GM19372 (cell line): ENCODE measurements at regions not wholly inside any gene's neighbourhood (a gene's known extent, or its start where the extent isn't known, plus 50 kb on each side); places are given as distances from the start of the nearest gene placed in this dataset.

ENCODE experiments used
- ATAC-seq: cut with Tn5 transposase; IDR thresholded peaks from one replicate; pipeline ENCODE4 v1.9.1; 2021; ENCODE audit warnings: mild to moderate bottlenecking, low read depth, moderate library complexity; ENCODE audit not compliant: unreplicated experiment

DNA sequence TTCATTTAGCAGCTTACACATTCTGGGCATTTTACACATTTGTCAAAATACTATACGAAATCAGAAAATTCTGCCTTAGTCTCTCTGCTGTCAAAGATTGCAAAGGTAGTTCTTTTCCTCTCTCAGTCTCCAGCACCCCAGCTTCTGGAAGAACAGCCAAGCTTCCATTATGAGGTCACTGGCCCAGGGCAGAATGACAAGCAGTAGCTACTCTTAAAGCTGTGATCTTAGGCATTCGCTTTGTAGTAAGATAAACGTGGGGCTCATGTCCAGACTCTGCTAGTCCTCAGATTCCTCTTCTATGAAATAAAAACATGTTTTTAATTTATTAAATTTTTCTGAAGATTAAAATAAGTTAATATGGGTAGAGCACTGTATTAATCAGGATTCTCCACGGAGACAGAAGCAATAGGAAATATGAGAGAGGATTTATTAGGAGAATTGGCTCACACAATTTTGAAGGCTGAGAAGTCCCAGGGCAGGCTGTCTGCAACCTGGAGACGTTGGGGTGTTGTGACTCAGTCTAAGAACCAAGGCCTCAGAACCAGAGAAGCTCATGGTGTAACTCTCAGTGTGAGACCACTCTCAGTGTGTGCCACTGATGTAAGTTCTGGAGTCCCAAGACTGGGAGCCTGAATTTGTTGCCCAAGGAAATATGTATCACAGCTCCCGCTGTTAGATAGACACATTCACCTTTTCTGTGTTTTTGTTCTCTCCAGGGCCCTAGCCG lies 201.2 kb downstream of the CMPK2 start:
- no peak for ATAC-seq

GRCh38 chr2:6665093-6666045 lies 200.3 kb downstream of the CMPK2 start:
- ATAC-seq, result no peak

GRCh38 chr2:6667326-6667725 lies 198.4 kb downstream of the CMPK2 start:
- ATAC-seq, result no peak

DNA sequence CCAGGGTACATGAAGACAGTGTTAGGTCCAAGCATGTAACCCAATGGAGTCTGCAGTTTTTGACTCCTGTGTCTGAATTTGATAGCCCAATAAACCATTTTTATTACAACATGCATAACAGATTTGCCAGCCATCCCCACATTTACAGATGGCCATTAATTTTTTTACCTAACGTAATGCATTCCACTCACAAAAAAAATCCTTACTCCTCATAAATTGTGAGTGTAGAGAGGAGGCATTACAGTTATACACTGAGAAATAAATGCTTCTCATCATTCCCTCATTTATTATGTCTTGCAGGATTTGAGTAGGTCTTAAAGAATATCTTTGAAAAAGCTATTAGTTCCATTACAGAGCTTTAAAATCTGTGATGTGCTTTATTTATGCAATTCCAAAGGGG lies 193.8 kb downstream of the CMPK2 start:
- ATAC-seq, result no peak

DNA sequence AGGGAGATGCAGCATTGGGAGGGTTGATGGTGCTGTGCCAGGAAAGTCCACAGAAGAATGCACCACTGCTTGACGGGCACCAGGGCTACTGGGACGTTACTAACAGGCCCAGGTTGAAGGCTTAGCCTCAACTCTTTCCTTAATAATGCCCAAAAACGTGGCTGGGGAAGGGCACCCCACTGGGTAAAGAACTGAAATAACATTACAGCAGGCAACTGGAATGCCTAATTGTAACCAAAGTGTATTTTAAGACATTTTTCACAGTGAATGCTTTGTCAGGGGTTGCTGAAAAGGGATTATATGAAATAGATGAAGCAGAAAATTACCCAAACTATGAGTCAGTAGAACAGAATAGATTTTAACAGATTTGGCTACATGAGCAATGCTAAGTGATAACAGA lies 191.3 kb downstream of the CMPK2 start:
- ATAC-seq, result no peak

GRCh38 chr2:6675791-6676190 lies 189.9 kb downstream of the CMPK2 start:
- ATAC-seq, result no peak

DNA sequence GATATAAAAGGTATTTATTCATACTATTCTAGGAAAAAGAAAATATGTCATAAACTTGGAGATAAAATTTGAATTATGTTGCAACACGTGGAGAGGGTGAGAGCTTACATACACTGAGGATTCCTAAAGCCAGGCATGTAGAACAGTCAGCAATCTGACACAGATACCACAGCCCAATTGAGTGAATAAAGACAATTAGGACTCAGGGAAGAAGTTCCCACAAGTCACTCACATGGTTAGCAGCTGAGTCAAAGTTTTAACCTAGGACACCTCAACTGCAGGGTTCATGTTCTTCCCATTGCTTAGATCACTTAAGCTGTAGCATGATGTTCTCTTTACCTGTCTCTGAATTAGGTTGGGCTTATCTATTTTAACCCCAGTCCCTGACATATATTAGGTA lies 189.5 kb downstream of the CMPK2 start:
- ATAC-seq, result no peak

GRCh38 chr2:6676776-6677175 lies 188.9 kb downstream of the CMPK2 start:
- no peak for ATAC-seq

- no peak for ATAC-seq
Observed at GRCh38 chr2:6679471-6679870, 186.2 kb downstream of the CMPK2 start.

- no peak for ATAC-seq
Observed at GRCh38 chr2:6683516-6683915, 182.2 kb downstream of the CMPK2 start.

DNA sequence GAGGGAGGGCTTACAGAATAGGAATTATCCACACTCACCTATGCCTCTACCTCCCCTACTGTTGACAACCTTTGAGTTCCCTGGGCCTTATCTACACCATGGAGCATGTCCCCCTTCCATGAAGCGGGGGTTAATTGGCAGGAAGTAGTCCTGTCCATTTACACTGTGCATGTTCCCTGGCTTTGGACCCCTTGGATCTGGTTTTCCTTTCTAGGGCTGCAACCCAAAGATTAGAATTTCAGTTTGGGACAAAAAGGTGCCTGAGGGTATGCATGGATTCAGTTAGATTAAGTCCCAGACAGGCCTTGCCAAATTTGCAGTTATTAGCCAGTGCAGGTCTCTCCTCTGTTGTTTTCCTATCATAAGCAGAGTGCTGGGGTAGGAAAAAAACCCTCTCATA lies 180.3 kb downstream of the CMPK2 start:
- ATAC-seq, result no peak

- ATAC-seq, result no peak
Observed at GRCh38 chr2:6692056-6692455, 173.7 kb downstream of the CMPK2 start.

GRCh38 chr2:6692819-6693218 lies 172.9 kb downstream of the CMPK2 start:
- ATAC-seq, result no peak

- no peak for ATAC-seq
Observed at GRCh38 chr2:6694555-6694954, 171.2 kb downstream of the CMPK2 start.

DNA sequence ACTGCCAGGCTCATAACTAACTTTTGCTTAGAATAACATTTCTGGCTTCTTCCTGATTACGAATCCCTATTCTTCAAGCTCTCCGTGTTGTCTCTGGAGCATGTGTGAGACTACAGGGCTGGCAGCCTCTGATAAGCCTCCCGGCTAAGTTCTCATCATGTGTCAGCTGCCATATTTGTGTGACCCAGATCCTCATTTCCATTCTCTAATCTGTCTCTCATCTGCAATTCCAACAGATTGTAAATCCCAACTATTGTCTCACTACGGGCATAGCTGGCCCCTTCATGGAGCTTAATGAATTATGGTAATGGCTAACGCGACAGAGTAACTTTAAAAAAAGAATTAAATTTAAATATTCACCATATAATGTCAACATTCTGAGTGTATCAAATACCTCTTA lies 165.4 kb downstream of the CMPK2 start:
- ATAC-seq, result no peak

- ATAC-seq, result no peak
Observed at GRCh38 chr2:6704077-6704476, 161.6 kb downstream of the CMPK2 start.

- no peak for ATAC-seq
Observed at GRCh38 chr2:6721395-6721794, 144.3 kb downstream of the CMPK2 start.

DNA sequence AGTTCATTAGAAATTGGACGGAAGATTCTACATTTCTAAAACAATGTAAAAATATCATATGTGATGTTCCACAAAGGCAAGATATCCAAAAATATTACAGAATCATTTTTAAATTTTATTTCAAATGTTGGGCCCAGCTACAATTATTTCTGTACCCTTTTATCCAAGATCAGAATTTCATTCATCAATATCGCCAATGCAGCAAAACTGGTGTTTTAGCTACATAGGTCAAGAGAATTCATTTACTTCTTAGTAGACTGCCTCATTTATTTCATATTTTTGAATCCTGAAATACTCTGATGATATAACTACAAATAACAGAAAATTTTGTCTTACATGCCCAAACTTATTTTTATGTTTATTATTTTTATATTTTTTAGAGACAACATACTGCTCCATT lies 143.1 kb downstream of the CMPK2 start:
- no peak for ATAC-seq

DNA sequence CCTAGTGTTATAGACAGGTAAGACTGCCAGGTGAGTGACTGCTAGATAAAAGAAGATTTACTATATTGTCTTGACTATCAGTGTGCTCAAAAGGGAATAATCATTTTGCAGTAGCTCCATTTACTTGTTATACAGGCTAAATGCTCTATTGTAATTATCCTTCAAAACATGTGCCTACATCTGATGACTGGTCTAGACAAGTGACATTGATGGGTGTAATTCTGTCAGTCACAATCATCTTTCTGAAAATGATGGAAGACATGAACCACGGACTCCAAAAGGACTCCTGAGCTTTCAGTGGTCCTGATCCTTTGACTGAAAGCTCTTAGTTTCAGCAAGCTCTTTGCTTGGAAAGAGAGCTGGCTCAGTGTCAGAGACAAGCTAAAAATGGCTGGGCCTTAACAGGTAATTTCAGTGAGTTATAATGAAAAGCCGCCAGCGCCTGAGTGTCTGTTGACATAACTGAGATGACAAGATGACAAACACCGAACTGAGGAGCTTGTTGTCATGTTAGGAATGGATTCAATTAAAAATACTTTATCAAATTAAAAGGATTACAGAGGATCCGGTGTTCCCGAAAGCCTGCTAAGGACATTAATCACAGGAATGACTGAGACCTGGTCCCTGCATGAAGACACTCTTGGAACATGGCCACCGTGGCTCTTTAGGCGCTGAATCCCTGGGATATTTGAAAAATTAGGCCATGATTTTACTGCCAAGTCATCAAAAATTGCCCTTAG lies 141.7 kb downstream of the CMPK2 start:
- ATAC-seq, result no peak

DNA sequence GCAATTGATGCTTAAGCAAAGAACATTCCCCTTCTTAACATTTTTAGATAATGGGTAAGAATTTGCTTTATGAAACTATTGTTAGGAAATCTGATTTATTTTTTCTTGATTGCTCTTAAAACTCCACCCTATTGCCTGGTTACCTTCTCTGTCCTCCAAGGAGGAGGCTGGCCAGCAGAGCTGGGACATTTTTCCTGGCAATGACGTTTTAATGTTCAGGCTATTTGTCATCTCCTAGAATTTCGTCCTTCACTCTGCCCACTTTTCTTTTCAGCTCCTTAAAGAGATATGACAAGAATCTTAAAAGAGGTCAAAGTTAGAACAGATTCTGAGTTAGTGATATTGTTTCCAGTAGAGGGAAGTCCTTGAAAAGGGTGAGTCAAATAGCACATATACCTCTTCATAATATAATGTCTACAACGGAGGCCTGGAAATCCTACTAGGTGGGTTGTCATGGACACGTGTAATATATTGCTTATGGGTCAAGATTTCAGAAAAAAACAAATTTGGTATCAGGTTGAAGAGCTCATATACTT lies 141.0 kb downstream of the CMPK2 start:
- no peak for ATAC-seq

- ATAC-seq, result no peak
Observed at GRCh38 chr2:6728156-6728555, 137.6 kb downstream of the CMPK2 start.
